ENCODE measurements at regions not wholly inside any gene's neighbourhood (a gene's known extent, or its start where the extent isn't known, plus 50 kb on each side); places are given as distances from the start of the nearest gene placed in this dataset.

DNA sequence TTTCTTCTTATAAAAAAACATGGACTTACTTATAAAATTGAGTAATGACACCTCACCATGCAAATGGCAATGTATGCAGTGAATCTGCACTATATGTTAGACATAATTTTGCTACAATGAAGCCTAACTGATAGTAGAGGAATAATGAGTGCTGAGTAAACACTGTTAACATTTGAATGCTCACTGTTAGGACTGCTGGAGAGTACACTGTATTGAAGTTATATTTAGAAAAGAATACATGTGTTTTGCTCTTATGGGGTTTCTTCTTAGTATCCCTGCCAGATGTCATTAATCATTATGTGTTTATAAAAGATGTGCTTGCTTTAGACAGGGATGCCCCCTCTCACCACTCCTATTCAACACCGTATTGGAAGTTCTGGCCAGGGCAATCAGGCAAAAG, 111.1 kb upstream of the ZP4 start:
- BruUV-seq (replicated peaks) = no TSS peak
- Histone ChIP-seq H4K20me1 (ENCODE audit: insufficient read depth, low read length) (no peaks in the 10 kb centered on the region), H3K79me2 (ENCODE audit: insufficient read depth, low read length) (no peaks in the 10 kb centered on the region), H3K36me3 (replicated peaks in 1 of 2; ENCODE audit: control insufficient read depth in 1 of 2, insufficient read depth in 2 of 2, low read length in 2 of 2) (no peaks in the 10 kb centered on the region), H3K9me3 (ENCODE audit: low read length) (peaks cover 89% of the 10 kb centered on the region), H2AFZ (ENCODE audit: low read length) (no peak overlapping the region), H3K9ac (ENCODE audit: insufficient read depth, low read depth, low read length) (no peak overlapping the region), H3K4me3 (replicated peaks in 1 of 3; ENCODE audit: insufficient read depth in 1 of 3, low read depth in 2 of 3, low read length in 3 of 3) (no peak overlapping the region), H3K27ac (ENCODE audit: extremely low read length, insufficient read depth, low read length) (no peak overlapping the region), H3K27me3 (ENCODE audit: control insufficient read depth in 1 of 2, insufficient read depth in 2 of 2, low read length in 2 of 2) (no peaks in the 10 kb centered on the region), H3K4me1 (ENCODE audit: insufficient read depth, low read length) (no peaks in the 10 kb centered on the region), H3K4me2 (ENCODE audit: low read depth, low read length) (no peak overlapping the region)
- ChIA-PET POLR2A (no interaction called here), CTCF (ENCODE audit: low intra/inter-chr PET ratio, low total read pairs) (no interaction called here)
- in situ Hi-C loops (cut with HindIII; ENCODE audit: extremely low pct_ligation_motif_present, low pct_unique_long_range_greater_than_20kb) (no loop called here), intact Hi-C loops (cut with micrococcal nuclease; ENCODE audit: unreplicated experiment) (no loop called here)
- no peak for TF ChIP-seq ZNF7 (CRISPR knock-in tag; IDR thresholded peaks at IDR 0.05)
- no peak for TF ChIP-seq ZNF558 (CRISPR knock-in tag; IDR thresholded peaks at IDR 0.05; ENCODE audit: borderline replicate concordance)
- TF ChIP-seq, protein P1, sequence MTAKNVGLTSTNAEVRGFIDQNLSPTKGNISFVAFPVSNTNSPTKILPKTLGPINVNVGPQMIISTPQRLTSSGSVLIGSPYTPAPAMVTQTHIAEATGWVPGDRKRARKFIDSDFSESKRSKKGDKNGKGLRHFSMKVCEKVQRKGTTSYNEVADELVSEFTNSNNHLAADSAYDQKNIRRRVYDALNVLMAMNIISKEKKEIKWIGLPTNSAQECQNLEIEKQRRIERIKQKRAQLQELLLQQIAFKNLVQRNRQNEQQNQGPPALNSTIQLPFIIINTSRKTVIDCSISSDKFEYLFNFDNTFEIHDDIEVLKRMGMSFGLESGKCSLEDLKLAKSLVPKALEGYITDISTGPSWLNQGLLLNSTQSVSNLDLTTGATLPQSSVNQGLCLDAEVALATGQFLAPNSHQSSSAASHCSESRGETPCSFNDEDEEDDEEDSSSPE (CRISPR knock-in tag; IDR thresholded peaks at IDR 0.05) = no peak
- ATAC-seq (no peak), FAIRE-seq (no peak), DNase-seq (ENCODE audit: low spot score) (no peak)
- WGBS (ENCODE audit: low lambda C conversion rate) = 0% methylated on average over 1 of the region's 1 CpG

- CTCF ChIA-PET (ENCODE audit: low intra/inter-chr PET ratio, low total read pairs) = no interaction called here
- in situ Hi-C loops (cut with HindIII; ENCODE audit: extremely low pct_ligation_motif_present, low pct_unique_long_range_greater_than_20kb) = no loop called here
- intact Hi-C loops (cut with micrococcal nuclease; ENCODE audit: unreplicated experiment) = no loop called here
- Histone ChIP-seq H3K27ac (ENCODE audit: extremely low read length, insufficient read depth, low read length) (no peak overlapping the region), H2AFZ (ENCODE audit: low read length) (no peak overlapping the region), H3K27me3 (ENCODE audit: control insufficient read depth in 1 of 2, insufficient read depth in 2 of 2, low read length in 2 of 2) (no peaks in the 10 kb centered on the region; a peak in 1 of 5 replicates), H3K4me3 (replicated peaks in 1 of 3; ENCODE audit: insufficient read depth in 1 of 3, low read depth in 2 of 3, low read length in 3 of 3) (no peak overlapping the region), H3K4me1 (ENCODE audit: insufficient read depth, low read length) (no peaks in the 10 kb centered on the region), H3K36me3 (replicated peaks in 1 of 2; ENCODE audit: control insufficient read depth in 1 of 2, insufficient read depth in 2 of 2, low read length in 2 of 2) (no peaks in the 10 kb centered on the region), H3K4me2 (ENCODE audit: low read depth, low read length) (no peak overlapping the region), H3K9ac (ENCODE audit: insufficient read depth, low read depth, low read length) (no peak overlapping the region), H3K9me3 (ENCODE audit: low read length) (peaks cover 92% of the 10 kb centered on the region), H4K20me1 (ENCODE audit: insufficient read depth, low read length) (no peaks in the 10 kb centered on the region), H3K79me2 (ENCODE audit: insufficient read depth, low read length) (no peaks in the 10 kb centered on the region)
- WGBS (ENCODE audit: low lambda C conversion rate) = 0% methylated on average over 4 of the region's 4 CpGs
- ATAC-seq (no peak), DNase-seq (ENCODE audit: low spot score) (no peak), FAIRE-seq (no peak)
- BruUV-seq (replicated peaks) = no TSS peak
- POLR2A ChIA-PET = no interaction called here
- TF ChIP-seq PCBP1 (IDR thresholded peaks at IDR 0.05; ENCODE audit: borderline replicate concordance, low read depth, low read length) (no peak), ZBTB1 (CRISPR knock-in tag; IDR thresholded peaks at IDR 0.05; ENCODE audit: borderline replicate concordance) (no peak), ZNF343 (CRISPR knock-in tag; IDR thresholded peaks at IDR 0.05) (no peak), SMC3 (IDR thresholded peaks at IDR 0.05; ENCODE audit: low read length) (no peak), ZNF329 (CRISPR knock-in tag; IDR thresholded peaks at IDR 0.05; ENCODE audit: low read depth) (no peak), NR0B2 (CRISPR knock-in tag; IDR thresholded peaks at IDR 0.05) (no peak), ZNF816 (CRISPR knock-in tag; IDR thresholded peaks at IDR 0.05; ENCODE audit: borderline replicate concordance) (no peak), KLF12 (CRISPR knock-in tag; IDR thresholded peaks at IDR 0.05; ENCODE audit: borderline replicate concordance) (no peak)
These were observed 108.8 kb upstream of the ZP4 start for GRCh38 chr1:237999426-238000052.
